ENCODE measurements at regions not wholly inside any gene's neighbourhood (a gene's known extent, or its start where the extent isn't known, plus 50 kb on each side); places are given as distances from the start of the nearest gene placed in this dataset.

DNA sequence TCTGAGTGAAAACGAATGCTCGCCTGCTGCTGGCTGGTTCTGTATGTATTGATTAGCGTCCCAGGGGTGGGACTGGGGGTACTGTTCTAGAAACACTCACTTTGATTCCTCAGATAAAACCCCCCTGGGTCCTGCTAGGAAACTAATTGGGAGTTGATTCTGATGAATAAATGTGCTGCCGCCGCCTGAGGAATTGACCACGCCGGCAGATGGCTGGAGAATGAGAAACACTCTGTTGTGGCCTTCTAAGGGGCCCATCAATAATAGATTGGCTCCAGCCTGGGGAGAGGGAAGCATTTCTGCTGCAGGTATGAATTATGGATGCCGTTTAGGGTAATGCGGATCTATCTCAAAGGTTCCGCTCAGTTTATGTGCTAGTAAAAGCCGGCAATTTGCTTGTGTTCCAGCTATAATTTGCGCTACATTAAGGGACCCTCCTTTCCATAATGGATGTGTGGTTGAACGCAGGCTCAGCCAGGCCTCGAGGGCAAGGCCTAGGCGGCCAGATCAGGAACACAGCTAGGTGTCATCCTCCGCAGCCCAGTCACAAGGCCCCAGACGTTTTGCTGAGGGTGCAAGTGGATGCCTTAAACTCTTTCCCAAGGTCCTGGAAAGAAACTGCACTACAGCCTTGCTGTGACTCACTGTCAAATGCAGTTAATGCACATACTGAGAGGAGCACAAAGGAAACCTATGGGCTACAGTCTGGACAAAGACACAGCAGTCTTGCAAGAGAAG is 132.2 kb upstream of the HS3ST2 start:
- Histone ChIP-seq H3K36me3 (no peaks in the 10 kb centered on the region), H3K4me3 (no peak overlapping the region), H3K4me1 (peaks cover 0 to 19% (median 5%) of the 10 kb centered on the region in 12 donors), H3K27me3 (peaks cover 0 to 10% (median 0%) of the 10 kb centered on the region in 9 donors), H3K27ac (no peak overlapping the region), H3K9me3 (peaks cover 0 to 4% (median under 1%) of the 10 kb centered on the region in 12 donors)
- TF ChIP-seq POLR2A (IDR thresholded peaks at IDR 0.05): no peak
- TF ChIP-seq, protein P1, sequence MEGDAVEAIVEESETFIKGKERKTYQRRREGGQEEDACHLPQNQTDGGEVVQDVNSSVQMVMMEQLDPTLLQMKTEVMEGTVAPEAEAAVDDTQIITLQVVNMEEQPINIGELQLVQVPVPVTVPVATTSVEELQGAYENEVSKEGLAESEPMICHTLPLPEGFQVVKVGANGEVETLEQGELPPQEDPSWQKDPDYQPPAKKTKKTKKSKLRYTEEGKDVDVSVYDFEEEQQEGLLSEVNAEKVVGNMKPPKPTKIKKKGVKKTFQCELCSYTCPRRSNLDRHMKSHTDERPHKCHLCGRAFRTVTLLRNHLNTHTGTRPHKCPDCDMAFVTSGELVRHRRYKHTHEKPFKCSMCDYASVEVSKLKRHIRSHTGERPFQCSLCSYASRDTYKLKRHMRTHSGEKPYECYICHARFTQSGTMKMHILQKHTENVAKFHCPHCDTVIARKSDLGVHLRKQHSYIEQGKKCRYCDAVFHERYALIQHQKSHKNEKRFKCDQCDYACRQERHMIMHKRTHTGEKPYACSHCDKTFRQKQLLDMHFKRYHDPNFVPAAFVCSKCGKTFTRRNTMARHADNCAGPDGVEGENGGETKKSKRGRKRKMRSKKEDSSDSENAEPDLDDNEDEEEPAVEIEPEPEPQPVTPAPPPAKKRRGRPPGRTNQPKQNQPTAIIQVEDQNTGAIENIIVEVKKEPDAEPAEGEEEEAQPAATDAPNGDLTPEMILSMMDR (IDR thresholded peaks at IDR 0.05): no peak
- ATAC-seq (no peak), DNase-seq (no peak)
- whole genome bisulfite sequencing, 4 donors: 87 to 90% (median 88%) methylated on average over 12 to 17 of the region's 17 CpGs
- intact Hi-C loops (cut with DNase I): no loop called here

DNA sequence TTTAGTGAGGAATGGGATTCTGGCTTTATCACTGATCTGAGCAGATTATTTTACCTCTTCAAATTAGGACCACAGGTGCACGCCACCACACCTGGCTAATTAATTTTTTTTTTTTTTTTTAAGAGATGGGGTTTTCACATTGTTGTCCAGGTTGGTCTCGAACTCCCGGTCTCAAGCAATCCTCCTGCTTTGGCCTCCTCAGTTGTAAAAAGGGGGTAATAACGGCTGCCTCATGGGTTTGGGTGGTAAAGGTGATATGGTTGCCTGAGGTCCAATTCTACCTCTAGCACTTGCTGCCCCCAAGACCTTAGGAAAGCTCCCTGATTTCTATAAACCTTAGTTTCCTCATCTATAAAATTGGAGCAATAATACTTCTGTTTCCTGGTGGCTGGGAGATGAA is 130.7 kb upstream of the HS3ST2 start:
- Histone ChIP-seq H3K36me3 (no peaks in the 10 kb centered on the region), H3K27me3 (peaks cover 0 to 9% (median 0%) of the 10 kb centered on the region in 9 donors), H3K27ac (peak overlapping the region in 1 of 12 donors; percentile 53), H3K9me3 (peaks cover 0 to 15% (median 7%) of the 10 kb centered on the region in 12 donors), H3K4me1 (peaks cover 0 to 19% (median 5%) of the 10 kb centered on the region in 12 donors), H3K4me3 (no peak overlapping the region)
- DNase-seq (no peak), ATAC-seq (no peak)
- intact Hi-C loops (cut with DNase I): no loop called here
- no peak for TF ChIP-seq POLR2A (IDR thresholded peaks at IDR 0.05)
- TF ChIP-seq, protein P1 (IDR thresholded peaks at IDR 0.05): no peak
- WGBS, 4 donors: 80 to 83% (median 81%) methylated on average over 4 of the region's 4 CpGs

DNA sequence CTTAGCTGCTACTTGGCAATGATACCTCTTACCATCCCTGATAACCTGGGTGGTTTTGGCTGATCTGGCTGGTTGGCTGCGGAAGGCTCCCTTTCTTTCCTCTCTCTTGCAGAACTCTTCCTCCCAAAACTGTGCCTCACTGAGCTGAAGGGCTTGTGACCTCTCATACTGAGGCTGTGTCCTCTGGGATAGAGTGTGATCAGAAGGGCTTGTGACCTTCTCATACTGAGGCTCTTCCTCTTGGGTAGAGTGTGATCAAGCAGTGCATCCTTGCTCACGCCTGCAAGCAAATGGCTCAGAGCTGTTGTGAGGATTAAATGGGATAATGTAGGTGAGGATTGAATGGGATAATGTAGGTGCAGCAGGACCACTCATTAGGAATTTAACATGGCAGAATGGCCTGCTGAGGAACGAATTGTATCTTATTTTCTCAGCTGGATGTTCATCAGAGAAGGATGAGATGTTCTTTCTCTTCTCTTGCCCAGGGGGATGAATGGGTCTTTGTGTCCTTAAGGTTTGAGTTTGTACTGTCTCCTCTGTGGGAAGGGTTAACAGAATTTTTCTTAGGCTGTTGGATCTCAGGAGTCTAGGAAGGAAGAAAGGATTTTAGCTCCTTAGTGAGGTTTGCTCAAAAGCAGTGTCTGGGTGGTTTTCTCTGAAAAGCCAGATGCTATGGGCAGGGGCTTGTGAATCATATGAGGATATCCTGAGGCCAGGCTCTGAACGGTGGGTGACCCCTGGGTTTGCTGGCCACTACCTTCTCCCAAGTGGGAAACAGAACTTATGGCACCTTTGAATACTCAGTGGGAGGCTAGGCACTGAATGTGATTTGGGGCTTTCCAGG is 130.0 kb upstream of the HS3ST2 start:
- 54 to 67% (median 57%) methylated on average over 4 of the region's 4 CpGs for WGBS, 4 donors
- no peak for TF ChIP-seq POLR2A (IDR thresholded peaks at IDR 0.05)
- TF ChIP-seq, protein P1 (IDR thresholded peaks at IDR 0.05): no peak
- peak in 2 of 4 donors; percentile 9 to 20 for ATAC-seq
- H3K4me1 ChIP-seq: peaks cover 0 to 19% (median 5%) of the 10 kb centered on the region in 12 donors
- no peak overlapping the region for H3K4me3 ChIP-seq
- intact Hi-C loops (cut with DNase I): loop anchor here in 1 of 10 donors (2.0 kb wide), 1 partner anchor 1127 kb away; no protein-coding TSS in a partner anchor
- peaks cover 0 to 15% (median 7%) of the 10 kb centered on the region in 12 donors for H3K9me3 ChIP-seq
- DNase-seq: no peak
- H3K27me3 ChIP-seq: peaks cover 0 to 9% (median 0%) of the 10 kb centered on the region in 9 donors
- H3K27ac ChIP-seq: peak overlapping the region in 5 of 12 donors; percentile 5 to 53 (median 43)
- H3K36me3 ChIP-seq: no peaks in the 10 kb centered on the region
